Fibroblast of lung (primary cell): ENCODE measurements at regions not wholly inside any gene's neighbourhood (a gene's known extent, or its start where the extent isn't known, plus 50 kb on each side); places are given as distances from the start of the nearest gene placed in this dataset.

ENCODE experiments used
- EZH2 ChIP-seq: IDR thresholded peaks from 2 replicates; pipeline ENCODE4 v1.5.1; 2012; ENCODE audit warnings: low read length, control low read depth, mild to moderate bottlenecking; ENCODE audit errors: missing control alignments
- TF ChIP-seq, protein P1 (sequence below), 2 donors: IDR thresholded peaks in 1 of 2; conservative IDR thresholded peaks in 1 of 2; 1 replicate in 1 of 2; 2 replicates in 1 of 2; pipeline ENCODE4 v1.5.1; 2011 to 2012; ENCODE audit warnings: low read length in 2 of 2, control low read depth in 1 of 2, inconsistent platforms in 1 of 2, low read depth in 1 of 2, mild to moderate bottlenecking in 1 of 2

DNA sequence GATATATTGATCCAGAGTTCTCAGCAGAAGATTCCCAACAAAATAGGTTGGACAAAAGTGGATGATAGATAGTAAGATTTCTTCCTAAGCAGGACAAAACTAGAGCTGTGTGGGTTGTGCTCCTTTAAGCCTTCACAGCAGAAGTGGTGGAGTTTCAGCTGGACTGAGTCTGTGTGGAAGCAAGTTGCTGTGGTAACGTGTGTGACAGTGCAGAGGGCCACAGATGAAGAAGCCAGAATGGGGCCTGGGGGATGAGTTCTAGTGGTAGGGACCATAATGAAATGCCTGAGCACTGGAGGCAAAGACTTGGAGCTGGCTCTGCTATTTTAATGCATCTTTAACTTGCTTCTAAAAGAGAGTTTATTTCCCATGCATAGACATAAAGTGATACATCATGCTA, 238.7 kb upstream of the POGK start:
- TF ChIP-seq, protein P1, sequence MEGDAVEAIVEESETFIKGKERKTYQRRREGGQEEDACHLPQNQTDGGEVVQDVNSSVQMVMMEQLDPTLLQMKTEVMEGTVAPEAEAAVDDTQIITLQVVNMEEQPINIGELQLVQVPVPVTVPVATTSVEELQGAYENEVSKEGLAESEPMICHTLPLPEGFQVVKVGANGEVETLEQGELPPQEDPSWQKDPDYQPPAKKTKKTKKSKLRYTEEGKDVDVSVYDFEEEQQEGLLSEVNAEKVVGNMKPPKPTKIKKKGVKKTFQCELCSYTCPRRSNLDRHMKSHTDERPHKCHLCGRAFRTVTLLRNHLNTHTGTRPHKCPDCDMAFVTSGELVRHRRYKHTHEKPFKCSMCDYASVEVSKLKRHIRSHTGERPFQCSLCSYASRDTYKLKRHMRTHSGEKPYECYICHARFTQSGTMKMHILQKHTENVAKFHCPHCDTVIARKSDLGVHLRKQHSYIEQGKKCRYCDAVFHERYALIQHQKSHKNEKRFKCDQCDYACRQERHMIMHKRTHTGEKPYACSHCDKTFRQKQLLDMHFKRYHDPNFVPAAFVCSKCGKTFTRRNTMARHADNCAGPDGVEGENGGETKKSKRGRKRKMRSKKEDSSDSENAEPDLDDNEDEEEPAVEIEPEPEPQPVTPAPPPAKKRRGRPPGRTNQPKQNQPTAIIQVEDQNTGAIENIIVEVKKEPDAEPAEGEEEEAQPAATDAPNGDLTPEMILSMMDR (conservative IDR thresholded peaks at IDR 0.05 in 1 of 2, IDR thresholded peaks at IDR 0.05 in 1 of 2; ENCODE audit: low read depth in 1 of 2, low read length in 2 of 2), result no peak
- TF ChIP-seq EZH2, result no peak
